GM21367 (cell line): ENCODE measurements at regions not wholly inside any gene's neighbourhood (a gene's known extent, or its start where the extent isn't known, plus 50 kb on each side); places are given as distances from the start of the nearest gene placed in this dataset.

Experiments used
- ATAC-seq: cut with Tn5 transposase; IDR thresholded peaks from one replicate; pipeline ENCODE4 v1.9.1; 2021; ENCODE audit not compliant: unreplicated experiment

DNA sequence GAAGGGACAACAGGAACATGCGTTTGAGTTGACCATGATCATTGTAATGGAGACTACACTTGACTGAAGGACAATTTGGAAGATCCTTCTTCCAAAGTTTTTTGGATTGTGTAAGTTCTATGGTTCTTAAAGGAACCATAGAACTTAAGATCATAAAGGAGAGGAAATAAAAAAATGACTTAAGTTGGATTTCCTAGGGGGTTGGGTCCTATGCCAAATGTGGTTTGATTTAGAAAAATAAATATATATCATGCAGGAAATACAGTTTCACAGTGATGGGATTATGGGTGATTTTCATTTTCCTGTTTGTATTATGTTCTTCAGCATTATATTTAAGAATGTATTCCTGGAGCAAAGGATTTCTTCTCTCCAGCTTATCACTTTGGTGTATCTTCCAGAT is 305.5 kb upstream of the DPH6 start:
- no peak for ATAC-seq

DNA sequence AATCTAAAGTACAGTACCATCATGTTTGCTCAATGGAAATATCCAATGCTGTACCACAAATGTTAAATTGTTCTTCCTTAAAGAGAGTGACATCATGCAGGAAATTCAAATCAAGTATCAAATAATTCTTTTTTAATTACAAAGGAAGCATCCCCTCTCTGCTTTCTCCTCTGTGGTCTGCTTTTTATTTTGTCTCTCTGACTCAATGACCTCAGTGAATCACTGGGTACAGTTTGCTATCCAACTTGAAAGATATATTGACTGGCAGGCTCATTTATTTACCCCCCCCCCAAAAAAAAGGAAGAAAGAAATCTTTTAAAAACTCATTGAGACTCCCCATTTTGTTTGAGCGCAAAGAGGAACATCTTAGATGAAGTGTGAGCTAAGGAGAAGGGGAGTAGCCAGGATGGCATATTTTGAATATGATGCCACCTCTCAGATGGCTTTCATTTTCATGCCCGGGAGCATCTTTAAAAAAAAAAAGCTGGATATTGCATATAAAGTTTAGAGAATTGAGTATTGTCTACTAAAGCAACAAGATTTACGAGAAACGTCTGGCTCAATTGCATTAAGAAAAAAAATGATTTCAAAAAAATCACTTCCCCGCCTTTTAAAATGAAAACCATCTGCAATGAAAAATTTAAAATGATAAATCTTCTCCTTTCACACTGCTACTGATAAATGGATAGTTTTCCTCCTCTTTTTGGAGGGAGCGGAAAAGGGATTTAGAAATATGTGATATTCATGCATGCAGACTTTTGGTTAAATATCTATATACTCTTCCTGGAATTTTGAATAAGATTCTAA is 307.1 kb upstream of the DPH6 start:
- ATAC-seq = no peak

DNA sequence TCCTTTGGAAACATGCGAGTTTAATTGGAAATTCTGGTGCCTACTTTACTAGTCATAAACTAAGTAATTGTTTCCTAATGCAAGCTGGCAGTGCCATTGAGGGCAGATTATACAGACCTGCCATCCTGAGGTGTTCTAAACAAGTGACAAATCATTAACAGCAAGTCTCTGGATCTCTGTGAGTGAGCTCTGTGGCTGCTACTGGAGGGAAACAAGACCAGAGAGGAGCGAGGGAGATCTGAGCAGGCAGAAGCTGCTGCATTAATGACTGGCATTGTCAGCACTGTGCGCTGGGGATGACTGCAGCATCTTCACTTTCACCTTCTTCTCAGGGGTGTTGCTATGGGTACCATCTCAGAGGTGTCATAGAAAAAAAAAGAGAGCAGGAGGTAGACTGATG is 308.4 kb upstream of the DPH6 start:
- ATAC-seq = no peak

DNA sequence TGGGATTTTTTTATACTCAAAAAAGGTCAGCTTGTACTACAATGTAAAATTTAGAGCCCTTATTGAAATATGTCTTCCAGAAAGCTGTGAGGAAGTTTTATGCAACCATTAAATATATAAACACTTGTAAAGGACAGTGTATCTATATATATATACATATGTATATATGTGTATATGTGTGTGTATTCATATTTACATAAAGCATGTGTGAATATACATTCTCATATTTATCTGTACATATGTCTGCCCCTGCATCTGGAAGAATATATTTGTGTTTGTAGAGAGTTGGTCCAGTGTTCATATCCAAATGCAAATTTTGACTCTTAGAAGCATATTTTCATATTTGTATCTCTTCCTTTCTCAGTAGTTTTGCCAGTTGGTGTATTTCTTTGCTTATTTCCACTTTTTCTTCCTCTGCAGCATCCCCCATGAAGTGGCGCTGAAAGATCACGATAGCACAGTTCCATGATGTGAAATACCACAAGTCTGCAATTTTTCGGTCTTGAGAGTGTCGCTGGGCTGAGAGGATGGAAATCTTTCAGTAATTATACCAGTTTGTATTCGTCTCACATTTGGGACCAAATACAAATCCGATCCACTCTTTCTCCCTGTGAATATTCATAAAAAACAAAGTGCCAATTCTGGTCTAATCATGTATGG is 311.7 kb upstream of the DPH6 start:
- no peak for ATAC-seq

DNA sequence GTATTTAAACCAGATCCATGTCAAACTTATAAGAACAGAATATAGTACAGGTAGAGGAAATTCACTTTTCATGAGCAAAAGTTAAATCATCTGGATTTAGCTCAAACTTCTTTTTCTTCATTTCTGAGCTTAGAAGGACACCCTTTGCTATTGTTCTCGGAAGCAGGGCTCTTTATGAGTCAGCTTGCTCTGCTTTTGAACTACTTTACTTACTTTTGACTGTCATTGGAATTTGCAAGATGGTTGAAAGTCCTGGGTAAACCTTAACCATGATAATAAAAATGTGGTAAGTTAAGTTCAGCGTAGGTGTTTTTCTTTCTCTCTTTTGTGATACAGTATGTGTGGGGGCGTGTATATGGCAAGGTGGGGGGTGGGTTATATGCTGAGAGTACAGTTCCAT is 312.7 kb upstream of the DPH6 start:
- no peak for ATAC-seq

DNA sequence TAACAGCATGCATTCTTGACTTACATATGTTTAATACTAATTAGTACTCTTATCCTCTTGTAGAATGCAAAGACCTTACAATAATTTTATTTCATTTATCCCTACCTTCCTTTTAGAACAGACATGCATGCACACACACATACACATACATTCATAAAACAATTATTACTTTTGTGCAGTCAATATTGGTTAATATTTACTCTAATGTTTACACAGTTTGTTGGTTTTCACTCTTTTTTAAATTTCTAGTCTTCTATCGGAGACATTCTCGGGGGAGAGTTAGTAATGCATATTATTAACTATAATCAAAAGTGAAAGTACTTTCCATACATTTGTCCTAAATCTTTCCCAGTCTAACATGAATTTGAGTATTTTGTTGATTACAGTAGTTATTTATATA is 317.7 kb upstream of the DPH6 start:
- no peak for ATAC-seq

DNA sequence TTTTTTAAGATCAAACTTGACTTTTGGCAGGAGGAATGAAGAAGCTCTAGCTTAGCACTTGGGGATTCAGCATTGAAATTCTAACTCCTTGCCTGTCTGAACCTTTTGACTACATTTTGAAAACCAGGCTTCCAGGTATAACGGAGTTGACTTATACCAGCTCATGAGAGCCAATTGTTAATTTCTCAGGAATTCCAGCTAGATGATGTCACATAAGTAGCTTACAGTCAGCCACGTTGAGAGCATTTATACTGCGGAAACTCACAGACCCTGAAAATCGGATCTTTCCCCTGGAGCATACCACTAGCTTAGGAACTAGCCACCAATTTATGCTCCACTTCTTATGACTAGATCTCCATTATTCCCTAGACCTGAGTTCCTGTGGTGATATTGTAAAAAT is 321.4 kb upstream of the DPH6 start:
- ATAC-seq = no peak

DNA sequence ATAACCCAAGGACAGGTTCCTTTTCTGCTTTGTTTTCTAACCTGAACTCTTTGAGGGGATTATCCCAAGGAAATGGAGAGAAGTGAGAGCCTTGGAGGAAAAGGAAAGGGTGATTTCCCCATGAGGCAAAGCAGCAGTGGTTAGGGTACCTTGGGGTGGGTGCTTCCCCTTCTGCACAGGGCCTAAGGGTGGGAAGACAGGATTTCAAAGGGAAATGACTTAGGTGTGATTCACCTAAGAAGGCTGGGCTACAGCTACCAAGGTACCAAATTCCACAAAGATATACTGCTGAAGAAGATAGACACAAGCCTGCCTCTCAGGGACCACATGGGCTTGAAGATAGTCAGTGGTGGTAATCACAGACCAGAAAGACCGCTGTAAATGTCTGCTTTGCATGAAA is 325.3 kb upstream of the DPH6 start:
- ATAC-seq = no peak

DNA sequence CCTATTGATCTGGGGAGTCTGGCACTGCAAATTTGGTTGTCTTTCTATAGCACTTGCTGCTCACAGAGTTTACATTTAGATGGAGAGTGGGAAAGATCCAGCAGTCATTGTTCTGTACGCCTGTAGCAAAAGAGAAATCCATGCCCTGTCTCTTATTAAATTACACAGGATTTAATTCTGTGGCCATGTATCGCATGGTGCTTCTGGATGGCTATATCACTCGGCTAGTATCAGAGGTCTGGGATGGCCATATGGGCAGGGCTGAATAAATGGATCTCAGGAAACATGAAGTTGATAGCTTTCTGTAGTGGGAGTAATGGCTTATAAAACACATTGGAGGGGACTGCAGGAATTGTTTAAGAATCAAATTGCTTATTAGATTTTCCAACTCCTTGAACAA is 325.8 kb upstream of the DPH6 start:
- ATAC-seq = no peak

DNA sequence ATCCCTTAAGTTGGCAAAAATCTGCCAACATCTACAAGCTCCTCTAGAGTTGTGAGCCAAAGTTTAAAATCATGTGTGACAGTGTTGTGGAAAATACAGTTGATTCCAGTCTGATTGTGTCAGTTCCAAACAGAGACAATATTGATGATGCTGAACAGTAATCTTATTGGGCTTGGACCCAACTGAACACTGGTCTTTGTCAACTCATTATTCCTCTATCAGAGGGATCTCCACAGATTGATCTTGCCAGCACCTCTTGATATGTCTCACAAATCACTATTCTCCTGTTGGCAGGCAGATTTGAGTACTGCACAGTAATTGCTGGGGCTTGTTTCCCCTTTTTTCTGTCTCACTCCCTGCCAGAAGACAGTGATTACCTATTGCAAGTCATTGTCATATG is 326.6 kb upstream of the DPH6 start:
- no peak for ATAC-seq

DNA sequence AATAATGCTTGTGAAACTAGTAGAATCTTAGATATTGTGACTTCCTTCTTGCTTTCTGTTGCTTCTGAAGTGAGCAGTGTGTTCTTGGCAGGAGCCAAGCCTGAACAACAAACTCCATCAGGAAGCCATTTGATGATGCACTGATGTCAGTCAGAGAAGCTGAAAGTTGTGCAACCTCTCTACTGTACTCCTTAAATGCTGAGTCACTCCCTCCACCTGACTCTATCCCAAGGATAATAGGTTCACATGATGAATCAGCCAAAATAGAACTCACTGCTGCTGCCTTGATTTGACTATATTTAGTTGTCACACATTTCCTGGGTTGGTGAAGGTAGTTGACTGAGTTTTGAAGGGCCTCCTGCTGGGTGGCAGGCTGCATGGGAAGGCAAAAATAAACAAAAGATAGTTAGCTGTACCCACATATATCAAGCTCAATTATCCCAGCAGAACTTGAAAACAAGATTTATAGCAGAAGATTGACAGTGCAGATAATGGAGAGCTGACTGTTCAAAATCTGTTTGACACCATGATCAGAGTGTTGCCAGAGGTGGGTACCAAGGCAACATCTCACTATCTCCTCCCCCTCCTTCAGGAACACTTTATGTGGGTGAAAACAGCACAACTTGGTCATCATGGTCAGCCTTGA is 328.4 kb upstream of the DPH6 start:
- ATAC-seq = no peak

DNA sequence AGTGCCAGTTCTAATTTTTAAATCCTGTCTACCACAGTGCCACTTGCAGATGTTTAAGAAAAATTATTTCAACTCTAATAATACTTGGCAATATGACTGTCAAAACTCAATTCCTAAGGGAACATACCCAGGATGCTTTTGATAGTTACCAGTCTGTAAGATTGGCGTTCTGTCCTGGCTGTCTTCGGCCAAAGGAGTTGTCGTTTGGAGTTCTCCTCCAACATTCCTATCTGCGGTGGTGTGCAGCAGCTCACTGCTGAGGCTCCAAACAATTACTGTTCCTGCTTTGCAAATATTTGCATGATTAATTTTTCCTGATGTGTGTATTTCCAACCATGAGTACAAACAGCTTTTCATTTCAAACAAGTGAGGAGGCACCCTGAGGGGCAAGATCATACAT is 330.8 kb upstream of the DPH6 start:
- ATAC-seq = no peak

DNA sequence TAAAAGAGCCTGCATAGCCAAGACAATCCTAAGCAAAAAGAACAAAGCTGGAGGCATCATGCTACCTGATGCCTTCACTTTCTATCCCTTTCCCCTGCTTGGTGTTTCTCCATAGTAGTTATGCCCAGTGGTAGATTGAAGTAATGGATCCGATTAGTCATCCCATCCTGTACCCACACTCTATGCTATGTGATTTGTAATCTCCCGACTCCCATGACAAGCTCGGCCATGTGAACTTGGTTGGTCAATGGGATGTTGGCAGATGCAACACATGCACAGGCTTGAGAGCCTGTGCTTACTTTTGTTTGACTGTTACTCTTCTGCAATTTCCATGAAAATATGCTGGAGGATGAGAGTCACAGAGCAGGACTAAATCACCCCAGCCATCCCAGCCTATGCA is 334.9 kb upstream of the DPH6 start:
- no peak for ATAC-seq

DNA sequence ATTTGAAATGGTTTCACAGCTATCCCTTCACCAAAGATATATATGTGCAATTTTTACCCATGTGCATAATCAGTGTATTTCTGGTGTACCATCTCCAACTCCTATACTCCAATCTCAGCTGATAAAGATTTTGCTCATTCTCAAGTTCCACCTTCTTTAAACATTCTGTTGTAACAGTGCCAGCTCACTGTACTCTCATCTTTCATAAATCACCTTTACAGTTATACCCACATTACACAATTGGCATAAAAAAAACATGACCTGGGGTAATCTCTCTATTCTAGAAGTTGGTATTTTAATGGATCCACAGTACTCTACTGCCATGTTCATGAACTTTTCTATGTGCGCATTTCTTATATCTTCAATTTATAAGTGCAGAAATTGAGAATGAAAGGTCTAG is 339.9 kb upstream of the DPH6 start:
- no peak for ATAC-seq

DNA sequence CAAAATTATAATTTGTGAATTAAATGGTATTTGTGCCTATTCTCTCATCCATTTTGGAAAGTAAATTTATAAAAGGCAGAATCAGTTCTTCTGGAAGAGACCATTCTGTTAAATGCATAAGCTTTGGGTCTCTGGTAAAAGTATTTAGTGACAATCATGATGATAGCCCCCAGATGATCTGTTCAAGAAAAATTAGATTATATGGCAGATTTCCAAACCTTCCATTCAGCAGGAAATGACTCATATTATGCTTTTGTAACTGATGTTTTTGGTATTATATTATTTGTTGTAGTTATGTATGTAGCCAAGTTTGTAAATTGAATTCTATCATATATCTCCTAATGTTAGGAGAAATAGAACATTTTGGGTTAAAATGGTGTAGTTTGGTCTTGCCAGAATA is 340.8 kb upstream of the DPH6 start:
- ATAC-seq = no peak

DNA sequence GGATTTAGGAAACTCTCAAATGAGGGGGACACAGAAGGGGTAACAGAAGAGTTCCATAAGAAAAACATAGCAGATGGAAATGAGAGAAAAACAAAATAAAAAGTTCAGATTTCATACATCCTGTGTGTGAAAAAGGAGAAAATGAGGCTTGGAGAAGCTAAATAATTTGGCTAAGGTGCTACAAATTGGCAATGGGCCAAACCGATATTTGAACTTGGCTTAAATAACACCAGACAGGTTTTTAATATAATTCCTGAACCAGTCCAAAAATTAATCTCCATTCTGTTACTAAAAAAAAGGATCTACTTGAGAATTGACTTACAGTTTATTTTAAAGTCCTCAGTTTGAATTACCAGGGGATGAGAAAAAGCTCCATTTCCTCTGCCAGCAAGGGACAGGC is 342.9 kb upstream of the DPH6 start:
- no peak for ATAC-seq

DNA sequence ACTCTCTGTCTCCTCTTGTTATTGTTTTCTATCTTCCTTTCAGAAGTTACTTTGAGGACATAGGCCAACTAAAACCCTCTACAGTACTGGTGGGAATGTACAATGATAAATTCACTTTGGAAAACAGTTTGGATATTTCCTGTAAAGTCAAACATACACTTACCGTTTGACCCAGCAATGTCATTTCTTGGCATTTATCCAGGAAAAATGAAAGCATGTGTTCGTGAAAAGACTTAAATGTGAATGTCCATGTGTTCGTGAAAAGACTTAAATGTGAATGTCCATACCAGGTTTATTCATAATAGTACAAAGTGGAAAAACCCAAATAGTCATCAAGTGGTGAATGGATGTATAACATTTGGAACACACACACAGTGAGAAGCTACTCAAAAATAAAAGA is 361.5 kb upstream of the DPH6 start:
- no peak for ATAC-seq

DNA sequence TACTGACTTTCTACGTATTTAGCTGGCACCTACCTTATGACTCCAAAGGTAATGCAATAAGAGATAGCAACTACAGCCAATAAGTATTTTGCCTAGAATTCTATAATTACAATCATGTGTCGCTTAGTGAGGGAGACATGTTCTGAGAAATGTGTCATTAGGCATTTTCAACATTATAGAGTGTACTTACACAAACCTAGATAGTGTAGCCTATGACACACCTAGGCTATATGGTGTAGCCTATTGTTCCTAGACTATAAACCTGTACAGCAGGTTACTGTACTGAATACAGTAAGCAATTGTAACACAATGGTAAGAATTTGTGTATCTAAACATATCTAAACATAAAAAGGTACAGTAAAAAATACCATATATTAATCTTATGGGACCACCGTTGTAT is 363.4 kb upstream of the DPH6 start:
- ATAC-seq = no peak

DNA sequence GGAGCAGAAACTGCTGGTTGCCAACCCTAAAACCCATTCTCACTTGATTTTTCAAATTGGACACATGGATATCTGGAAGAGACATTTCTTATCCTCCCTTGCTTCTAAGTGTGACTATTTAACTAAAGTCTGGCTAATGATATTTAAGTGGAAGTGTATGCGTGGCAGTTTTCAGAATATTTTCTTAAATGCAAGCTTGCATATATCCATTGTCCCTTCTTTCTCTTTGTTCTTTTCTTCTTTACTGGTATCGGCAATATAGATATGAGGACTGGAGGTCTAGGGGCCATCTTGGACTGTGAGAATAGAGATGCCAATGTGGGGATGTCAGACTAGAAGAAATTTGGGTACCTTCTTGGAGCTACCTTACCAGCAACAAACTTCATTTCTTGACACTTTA is 364.3 kb upstream of the DPH6 start:
- ATAC-seq = no peak

DNA sequence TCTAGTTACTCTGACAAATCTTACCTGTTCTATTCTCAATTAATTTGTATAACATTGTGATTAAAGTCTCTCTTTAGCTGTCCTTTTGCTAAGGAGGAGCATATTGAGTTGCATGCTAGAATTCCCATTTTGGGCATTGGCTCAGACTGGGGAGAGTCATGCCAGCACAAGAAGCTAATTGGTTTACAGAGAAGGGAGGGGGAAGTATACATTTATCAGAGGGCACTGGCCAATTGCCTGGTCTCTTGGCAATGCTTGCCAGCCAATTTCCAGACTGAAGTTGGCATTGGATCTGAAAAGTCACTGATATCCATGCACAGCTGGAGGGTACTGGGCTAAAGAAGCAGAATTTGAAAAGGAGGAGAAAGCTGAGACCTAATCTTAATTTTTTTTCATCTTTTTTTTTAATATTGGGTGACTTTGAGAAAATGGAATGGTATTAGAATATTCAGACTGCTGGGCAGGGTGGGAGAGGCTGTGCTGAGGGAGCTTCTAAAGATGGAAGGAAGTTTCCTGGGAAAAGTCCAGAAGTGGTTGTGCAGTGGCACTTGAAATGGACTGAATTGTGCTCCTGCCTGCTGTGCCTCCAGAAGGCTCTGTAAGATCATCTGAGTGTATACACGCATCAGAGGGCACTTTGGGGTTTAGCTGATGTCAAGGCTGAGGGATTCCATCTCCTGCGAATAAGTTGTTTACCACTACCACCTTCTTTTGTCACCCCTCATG is 365.2 kb upstream of the DPH6 start:
- ATAC-seq = no peak

DNA sequence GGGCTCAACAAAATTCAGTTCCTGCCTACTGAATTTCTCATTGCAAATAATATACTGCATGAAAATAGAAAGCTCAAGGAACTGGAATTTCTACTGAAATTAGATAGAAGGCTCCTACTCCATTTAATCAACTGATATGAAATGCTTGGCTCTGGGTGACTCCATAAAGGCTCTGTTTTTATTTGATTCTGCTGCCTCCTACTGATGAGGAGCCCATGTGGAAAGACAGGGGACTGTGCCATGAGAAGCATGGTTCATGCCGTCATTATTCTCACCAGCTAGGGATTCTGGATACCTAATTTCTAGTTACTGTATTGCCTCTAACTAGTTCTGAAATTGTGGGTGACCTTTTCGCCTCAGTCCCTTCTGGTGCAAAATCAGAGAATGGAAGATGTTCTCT is 366.2 kb upstream of the DPH6 start:
- ATAC-seq = no peak

DNA sequence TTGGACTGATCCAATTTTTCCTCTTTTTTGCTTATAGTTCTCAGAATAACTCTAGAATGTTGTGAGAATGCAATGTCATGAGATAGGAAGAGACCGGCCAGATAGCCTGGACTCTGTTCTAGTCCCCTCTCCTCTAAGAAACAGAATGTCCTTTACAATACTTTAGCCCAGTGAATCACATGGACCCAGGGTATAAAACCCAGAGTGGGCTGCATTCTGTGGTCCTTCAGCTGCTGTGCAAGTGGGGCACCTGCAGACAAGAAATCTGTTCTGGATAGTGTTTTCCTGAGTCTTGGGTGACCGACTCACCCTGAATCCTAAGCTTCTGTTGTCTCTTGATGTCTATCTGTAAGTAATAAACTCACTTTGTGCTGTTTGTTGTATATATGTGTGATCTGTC is 368.6 kb upstream of the DPH6 start:
- ATAC-seq = no peak
